ENCODE measurements at regions not wholly inside any gene's neighbourhood (a gene's known extent, or its start where the extent isn't known, plus 50 kb on each side); places are given as distances from the start of the nearest gene placed in this dataset.

GRCh38 chr6:167474725-167475124 is 149.8 kb downstream of the TTLL2 start:
- no peak for TF ChIP-seq CTCF (IDR thresholded peaks at IDR 0.05; ENCODE audit: borderline replicate concordance, extremely low read depth, low read length, poor library complexity, severe bottlenecking)
- TF ChIP-seq EZH2 (IDR thresholded peaks at IDR 0.05; ENCODE audit: borderline replicate concordance, low read depth, low read length, severe bottlenecking) = no peak
